Muscle of leg (tissue), 3 donors: ENCODE measurements at regions not wholly inside any gene's neighbourhood (a gene's known extent, or its start where the extent isn't known, plus 50 kb on each side); places are given as distances from the start of the nearest gene placed in this dataset.

Experiments
- DNase-seq: peaks from one replicate; pipeline ENCODE4 v3.0.0; 2013
- H3K27ac ChIP-seq: one replicate; pipeline ENCODE4 v1.5.1; 2013; ENCODE audit warnings: mild to moderate bottlenecking, low read length, control low read depth
- H3K27me3 ChIP-seq: one replicate; pipeline ENCODE4 v1.6.1; 2013; ENCODE audit warnings: low read length; ENCODE audit not compliant: control insufficient read depth, insufficient read depth
- H3K36me3 ChIP-seq: one replicate; pipeline ENCODE4 v1.6.1; 2013; ENCODE audit warnings: low read length; ENCODE audit not compliant: control insufficient read depth, insufficient read depth
- H3K4me1 ChIP-seq: one replicate; pipeline ENCODE4 v1.6.1; 2013; ENCODE audit warnings: low read length; ENCODE audit not compliant: control insufficient read depth, insufficient read depth
- H3K4me3 ChIP-seq: one replicate; pipeline ENCODE4 v1.5.1; 2013; ENCODE audit warnings: low read length, control low read depth
- H3K9me3 ChIP-seq: replicated peaks from 2 replicates; pipeline ENCODE4 v1.6.1; 2013; ENCODE audit warnings: low read depth, low read length; ENCODE audit not compliant: control insufficient read depth
- WGBS: methylation state at CpG from one replicate; pipeline ENCODE4 v1.1.5; 2013; ENCODE audit warnings: missing lambda C conversion rate; ENCODE audit not compliant: insufficient coverage; 5-methylcytosine and 5-hydroxymethylcytosine counted together

DNA sequence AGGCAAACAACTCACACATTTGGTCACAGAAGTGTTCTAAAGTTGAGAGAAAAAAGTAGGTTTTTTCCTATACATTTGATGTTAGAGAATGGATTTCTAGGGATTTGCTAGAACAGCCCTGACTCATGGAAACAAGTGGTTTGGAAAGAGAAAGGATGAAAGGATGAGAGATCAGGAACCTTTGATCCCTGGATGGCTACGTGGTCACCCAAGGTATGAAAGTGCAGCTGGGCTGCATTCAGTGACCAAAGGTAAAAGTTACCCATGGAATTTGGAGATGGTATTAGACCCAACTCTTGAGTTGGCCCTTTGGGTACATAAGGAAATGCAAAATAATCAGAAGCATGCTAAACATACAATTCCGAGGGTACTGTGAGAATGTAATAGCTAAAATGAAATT, 61.3 kb upstream of the SPIN1 start:
- Histone ChIP-seq H3K4me3 (no peak overlapping the region), H3K36me3 (no peaks in the 10 kb centered on the region), H3K27me3 (no peaks in the 10 kb centered on the region), H3K9me3 (no peaks in the 10 kb centered on the region), H3K27ac (no peak overlapping the region), H3K4me1 (no peaks in the 10 kb centered on the region)
- no peak for DNase-seq
- 83% methylated on average over 1 of the region's 2 CpGs for WGBS

DNA sequence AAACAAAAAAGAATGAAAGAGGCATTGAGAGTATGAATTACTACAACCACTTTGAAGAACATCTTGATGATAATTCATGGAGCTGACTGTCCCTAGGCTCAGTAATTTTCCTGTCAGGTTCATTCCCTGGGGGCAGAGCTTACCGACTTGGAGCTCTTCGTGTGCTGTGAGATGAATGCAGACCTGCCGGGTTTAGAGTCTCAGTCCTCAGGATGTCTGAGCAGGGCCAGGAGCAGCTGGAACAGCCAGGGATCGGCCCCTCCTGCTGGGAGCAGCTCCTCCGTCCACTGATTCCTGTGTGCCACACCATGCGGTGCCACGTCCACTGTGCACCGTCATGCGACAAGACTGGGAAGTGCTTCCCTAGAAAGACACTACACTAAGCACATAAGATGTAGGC, 62.2 kb upstream of the SPIN1 start:
- H3K4me3 ChIP-seq: no peak overlapping the region
- no peaks in the 10 kb centered on the region for H3K9me3 ChIP-seq
- H3K36me3 ChIP-seq: no peaks in the 10 kb centered on the region
- DNase-seq: no peak
- no peak overlapping the region for H3K27ac ChIP-seq
- WGBS: 61% methylated on average over 4 of the region's 9 CpGs
- no peaks in the 10 kb centered on the region for H3K27me3 ChIP-seq
- no peaks in the 10 kb centered on the region for H3K4me1 ChIP-seq

DNA sequence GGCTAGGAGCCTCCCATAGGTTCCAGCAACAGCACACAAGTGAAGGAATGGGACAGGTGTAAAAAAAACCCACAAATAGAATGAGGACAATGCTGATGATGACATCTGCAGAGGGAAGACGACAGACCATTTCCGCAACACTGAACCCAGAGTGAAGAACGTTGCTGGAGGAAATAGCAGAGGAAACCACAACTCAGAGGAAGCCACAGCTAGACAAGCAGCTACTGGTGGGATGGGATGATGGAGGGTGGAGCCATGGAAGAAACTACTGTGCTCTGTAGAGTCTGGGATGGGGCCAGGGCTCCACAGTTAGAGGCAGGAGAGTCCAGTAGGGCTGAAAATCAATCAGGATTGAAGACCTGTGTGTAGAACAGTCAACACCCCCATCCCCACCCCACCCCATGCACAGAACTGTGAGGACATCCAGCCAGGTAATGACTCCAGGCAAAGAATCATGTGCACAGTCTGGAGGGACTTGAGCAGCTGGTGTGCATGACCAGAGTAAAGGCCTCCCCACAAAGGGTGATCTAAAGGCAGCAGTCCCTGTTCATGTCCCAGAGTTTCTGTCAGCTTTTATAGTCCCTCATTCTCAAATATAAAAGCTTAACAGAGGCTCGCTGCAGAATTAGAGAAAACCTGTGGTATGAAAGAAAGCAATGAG, 65.2 kb upstream of the SPIN1 start:
- H3K36me3 ChIP-seq: no peaks in the 10 kb centered on the region
- peak; percentile 58 for DNase-seq
- no peaks in the 10 kb centered on the region for H3K9me3 ChIP-seq
- no peaks in the 10 kb centered on the region for H3K4me1 ChIP-seq
- no peak overlapping the region for H3K4me3 ChIP-seq
- H3K27me3 ChIP-seq: no peaks in the 10 kb centered on the region
- H3K27ac ChIP-seq: no peak overlapping the region
- WGBS: 58% methylated on average over 3 of the region's 4 CpGs

DNA sequence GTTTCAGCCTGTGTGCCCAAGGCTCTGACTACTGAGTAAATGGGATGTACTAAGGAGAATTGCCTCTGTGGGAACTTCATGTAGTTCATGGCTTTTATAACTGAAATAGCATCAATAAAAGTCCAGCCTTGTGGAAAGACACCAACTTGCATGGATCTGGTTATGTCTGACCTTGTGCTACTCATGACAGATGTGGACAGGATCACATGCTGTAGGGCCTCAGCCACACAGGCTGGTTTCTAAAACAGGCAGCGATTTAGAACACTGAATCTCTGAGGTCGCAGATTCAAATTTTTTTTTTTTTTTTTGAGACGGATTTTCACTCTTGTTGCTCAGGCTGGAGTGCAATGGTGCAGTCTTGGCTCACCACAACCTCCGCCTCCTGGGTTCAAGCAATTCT, 66.5 kb upstream of the SPIN1 start:
- DNase-seq: no peak

DNA sequence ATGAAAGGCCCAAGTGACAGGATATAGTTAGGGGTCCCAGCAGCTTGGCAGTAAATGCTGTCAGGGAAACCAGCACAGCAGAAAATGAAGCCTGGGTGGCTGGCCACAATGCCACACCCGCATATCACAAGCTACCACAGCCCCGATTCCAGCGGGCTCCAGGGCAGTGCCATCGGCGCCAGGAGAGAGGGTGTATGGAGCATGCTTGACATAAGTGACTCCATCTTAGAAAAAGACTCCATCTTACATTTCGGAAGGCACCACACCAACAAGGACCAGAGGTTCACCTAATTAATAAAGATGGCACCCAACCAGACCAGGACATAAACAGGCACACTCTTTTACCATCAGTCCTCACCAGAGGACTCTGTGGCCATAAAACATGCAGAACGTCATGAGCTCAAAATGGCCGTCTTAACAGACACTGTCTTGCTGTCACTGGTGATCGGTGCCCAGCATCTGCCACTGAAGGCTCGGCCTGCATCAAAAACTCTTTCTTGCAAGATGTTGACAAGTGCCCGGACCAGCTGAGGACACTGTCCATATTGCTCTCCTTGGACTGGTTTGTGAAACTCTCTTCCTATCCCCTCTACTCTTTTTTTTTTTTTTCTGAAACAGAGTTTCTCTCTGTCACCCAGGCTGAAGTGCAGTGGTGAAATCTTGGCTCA, 67.4 kb upstream of the SPIN1 start:
- no peaks in the 10 kb centered on the region for H3K36me3 ChIP-seq
- no peak overlapping the region for H3K27ac ChIP-seq
- H3K27me3 ChIP-seq: no peaks in the 10 kb centered on the region
- 91% methylated on average over 9 of the region's 11 CpGs for WGBS
- DNase-seq: no peak
- no peak overlapping the region for H3K4me3 ChIP-seq
- no peaks in the 10 kb centered on the region for H3K9me3 ChIP-seq
- no peaks in the 10 kb centered on the region for H3K4me1 ChIP-seq

More for the DNA sequence above, 66.5 kb upstream of the SPIN1 start:
- no peak overlapping the region for H3K27ac ChIP-seq
- no peaks in the 10 kb centered on the region for H3K9me3 ChIP-seq
- no peak overlapping the region for H3K4me3 ChIP-seq
- 76% methylated on average over 4 of the region's 4 CpGs for WGBS
- H3K4me1 ChIP-seq: no peaks in the 10 kb centered on the region
- H3K27me3 ChIP-seq: no peaks in the 10 kb centered on the region
- no peaks in the 10 kb centered on the region for H3K36me3 ChIP-seq

DNA sequence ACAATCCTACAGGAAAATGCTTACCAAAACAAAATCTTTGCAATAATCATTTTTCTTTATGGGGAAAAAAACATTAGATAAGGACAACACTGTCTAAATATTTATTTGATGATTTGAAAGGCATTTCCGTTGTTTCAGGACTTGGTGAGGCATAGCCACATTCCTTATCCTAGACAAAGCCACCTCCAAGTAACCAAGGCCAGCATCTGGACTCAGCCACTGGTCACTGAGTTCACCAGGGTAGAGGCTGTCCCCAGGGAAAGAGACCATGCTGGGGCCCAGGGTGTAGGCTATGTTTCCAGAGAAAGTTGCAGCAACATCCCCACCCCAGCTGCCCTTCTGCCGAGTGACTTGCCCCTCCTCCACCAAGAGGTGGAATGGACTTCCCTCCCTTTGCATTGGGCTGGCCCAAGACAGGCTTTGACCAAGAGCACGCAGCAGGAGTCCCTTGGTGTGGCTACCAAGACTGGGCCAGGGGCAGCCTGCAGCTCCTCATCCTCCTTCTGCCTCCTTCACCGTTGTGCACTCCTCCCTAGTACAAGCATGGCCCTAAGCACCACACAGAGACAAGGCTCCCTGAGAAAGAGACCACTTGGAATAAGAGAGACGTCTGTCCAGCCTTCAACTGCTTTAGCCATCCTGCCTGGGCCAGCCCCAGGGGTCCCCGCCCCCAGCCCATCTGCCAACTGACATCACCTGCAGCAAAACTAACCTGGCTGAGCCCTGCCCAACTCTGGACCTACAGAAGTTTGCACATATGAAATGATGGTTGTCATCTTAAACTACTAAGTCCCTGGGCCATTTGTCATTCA, 68.1 kb upstream of the SPIN1 start:
- Histone ChIP-seq H3K27me3 (no peaks in the 10 kb centered on the region), H3K9me3 (no peaks in the 10 kb centered on the region), H3K36me3 (no peaks in the 10 kb centered on the region), H3K27ac (no peak overlapping the region), H3K4me1 (no peaks in the 10 kb centered on the region), H3K4me3 (no peak overlapping the region)
- 86% methylated on average over 4 of the region's 6 CpGs for WGBS
- DNase-seq: no peak

DNA sequence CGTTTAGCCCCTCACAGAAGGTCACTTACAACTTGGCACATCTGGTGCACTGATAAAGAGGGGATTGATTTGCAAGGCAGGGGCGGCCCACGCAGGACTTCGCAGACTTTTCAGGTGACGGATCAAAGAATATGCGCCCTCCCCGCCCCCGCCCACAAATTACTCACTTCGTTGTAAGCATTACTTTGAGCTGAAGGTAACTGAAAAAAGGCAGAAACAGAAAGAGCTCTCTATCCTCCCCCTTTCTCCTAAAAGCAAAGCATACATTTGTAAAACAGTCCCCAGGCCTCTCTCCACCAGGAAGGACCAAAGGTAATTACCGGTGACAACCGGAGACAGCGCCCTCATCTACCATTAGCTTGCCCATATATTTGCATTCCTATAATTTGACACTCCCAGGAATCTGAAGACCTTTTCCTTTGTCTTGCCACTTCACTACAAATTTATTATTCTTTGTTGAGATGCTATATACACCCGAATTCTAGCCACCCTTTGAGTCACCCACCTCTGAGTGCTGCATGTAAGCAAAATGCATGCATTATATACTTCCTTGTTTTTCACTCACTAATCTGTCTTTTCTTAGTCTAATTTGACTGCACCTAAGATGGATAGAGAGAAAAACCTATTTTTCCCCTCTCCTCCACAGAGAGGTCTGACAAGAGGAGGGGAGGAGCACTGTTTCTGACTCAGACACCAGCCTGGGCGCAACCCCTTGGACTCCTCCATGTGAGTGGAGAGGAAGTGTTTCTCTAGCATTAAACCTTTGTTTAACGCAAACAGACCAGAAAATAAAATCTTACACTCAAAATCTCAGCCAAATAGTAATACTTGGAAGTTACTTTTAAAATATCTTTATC, 74.7 kb upstream of the SPIN1 start:
- H3K9me3 ChIP-seq: no peaks in the 10 kb centered on the region
- no peak overlapping the region for H3K4me3 ChIP-seq
- peaks cover 5% of the 10 kb centered on the region for H3K4me1 ChIP-seq
- no CpG with 5 or more reads among the region's 15 CpGs for WGBS
- no peaks in the 10 kb centered on the region for H3K27me3 ChIP-seq
- no peak for DNase-seq
- H3K27ac ChIP-seq: no peak overlapping the region
- H3K36me3 ChIP-seq: no peaks in the 10 kb centered on the region

DNA sequence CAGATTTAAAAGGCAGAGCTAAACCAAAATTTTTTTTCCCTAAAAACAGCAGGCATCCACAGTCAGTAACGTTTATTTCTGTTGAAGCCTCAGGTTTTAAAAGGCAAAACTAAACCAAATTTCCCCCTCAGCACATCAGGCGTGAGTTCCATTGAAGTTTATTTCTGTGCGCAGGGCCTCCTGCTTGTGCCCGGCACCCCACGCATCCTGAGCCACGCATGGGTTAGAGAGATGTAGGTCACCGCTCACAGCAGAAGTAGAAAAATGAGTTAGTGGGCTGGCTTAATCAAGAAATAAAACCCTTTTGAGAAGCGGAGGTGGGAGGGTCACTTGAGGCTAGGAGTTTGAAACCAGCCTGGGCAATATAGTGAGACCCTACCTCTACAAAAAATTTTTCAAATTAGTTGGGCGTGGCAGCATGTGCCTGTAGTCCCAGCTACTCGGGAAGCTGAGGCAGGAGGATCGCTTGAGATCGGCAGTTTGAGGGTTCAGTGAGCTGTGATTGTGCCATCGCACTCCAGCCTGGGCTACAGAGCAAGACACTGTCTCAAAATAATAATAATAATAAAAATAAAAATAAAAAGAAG, 75.6 kb upstream of the SPIN1 start:
- no peak for DNase-seq
- no peak overlapping the region for H3K4me3 ChIP-seq
- peaks cover 5% of the 10 kb centered on the region for H3K4me1 ChIP-seq
- H3K9me3 ChIP-seq: no peaks in the 10 kb centered on the region
- no peaks in the 10 kb centered on the region for H3K36me3 ChIP-seq
- no peaks in the 10 kb centered on the region for H3K27me3 ChIP-seq
- WGBS: no CpG with 5 or more reads among the region's 13 CpGs
- H3K27ac ChIP-seq: no peak overlapping the region

DNA sequence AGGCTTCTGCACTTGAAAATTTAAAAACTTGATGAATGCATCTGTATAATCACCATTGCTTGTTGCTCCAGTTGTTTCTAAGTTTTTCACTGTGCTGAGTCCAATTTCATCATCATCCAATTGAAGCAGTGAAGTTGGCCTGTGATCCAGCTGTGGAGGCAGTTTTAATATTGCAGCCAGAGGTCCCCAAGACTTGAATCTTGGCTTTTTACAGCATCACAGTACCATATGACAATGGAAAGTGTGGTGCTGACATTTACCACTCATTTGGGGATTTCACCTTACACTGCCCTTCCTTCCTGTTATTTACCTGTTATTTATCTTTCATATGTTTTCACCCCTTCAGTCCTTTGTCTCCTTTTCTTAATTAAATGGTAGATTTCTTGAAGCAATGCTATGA, 76.2 kb upstream of the SPIN1 start:
- Histone ChIP-seq H3K27me3 (no peaks in the 10 kb centered on the region), H3K4me3 (no peak overlapping the region), H3K9me3 (no peaks in the 10 kb centered on the region), H3K4me1 (peaks cover 5% of the 10 kb centered on the region), H3K27ac (no peak overlapping the region), H3K36me3 (no peaks in the 10 kb centered on the region)
- DNase-seq: peak; percentile 45
